ENCODE measurements at regions not wholly inside any gene's neighbourhood (a gene's known extent, or its start where the extent isn't known, plus 50 kb on each side); places are given as distances from the start of the nearest gene placed in this dataset.

GRCh38 chr20:52446421-52447224 lies 255.0 kb upstream of the ZFP64 start (continued):
- TF ChIP-seq CHD7 (IDR thresholded peaks at IDR 0.05; ENCODE audit: insufficient replicate concordance, low read length) = no peak
- TF ChIP-seq CTCF (IDR thresholded peaks at IDR 0.05; ENCODE audit: control extremely low read depth in 1 of 3, insufficient read depth in 1 of 3, low read depth in 1 of 3, low read length in 3 of 3) = no peak
- no peak for TF ChIP-seq GTF2F1 (IDR thresholded peaks at IDR 0.05; ENCODE audit: borderline replicate concordance, low read depth, low read length)
- TF ChIP-seq TAF1 (IDR thresholded peaks at IDR 0.05; ENCODE audit: low read depth, low read length) = no peak
- no peak for TF ChIP-seq SP1 (IDR thresholded peaks at IDR 0.05; ENCODE audit: low read depth, low read length)
- no peak for TF ChIP-seq SP4 (IDR thresholded peaks at IDR 0.05; ENCODE audit: low read length)

All from H1 (cell line).